ENCODE measurements at regions not wholly inside any gene's neighbourhood (a gene's known extent, or its start where the extent isn't known, plus 50 kb on each side); places are given as distances from the start of the nearest gene placed in this dataset.

- no peaks in the 10 kb centered on the region for H3K27me3 ChIP-seq (ENCODE audit: insufficient read depth, low read length, poor library complexity)
- DNase-seq, result no peak
- no peaks in the 10 kb centered on the region for H3K36me3 ChIP-seq (ENCODE audit: insufficient read depth, low read length)
- no peak for ATAC-seq (ENCODE audit: insufficient read depth, low read depth)
- H3K9me3 ChIP-seq (ENCODE audit: insufficient read depth, low read length, severe bottlenecking), result no peaks in the 10 kb centered on the region
- H3K9ac ChIP-seq (ENCODE audit: low read depth, low read length), result no peak overlapping the region
- no peaks in the 10 kb centered on the region for H3K79me2 ChIP-seq (ENCODE audit: insufficient read depth, low read length)
- no peak overlapping the region for H3K4me3 ChIP-seq (ENCODE audit: low read depth in 1 of 2, low read length in 2 of 2)
- TF ChIP-seq EZH2 (IDR thresholded peaks at IDR 0.05; ENCODE audit: borderline replicate concordance, low read depth, low read length, severe bottlenecking), result no peak
- TF ChIP-seq CTCF (IDR thresholded peaks at IDR 0.05; ENCODE audit: borderline replicate concordance, extremely low read depth, low read length, poor library complexity, severe bottlenecking), result no peak
- H4K20me1 ChIP-seq (ENCODE audit: insufficient read depth, low read length), result no peaks in the 10 kb centered on the region
- no peaks in the 10 kb centered on the region for H3K4me1 ChIP-seq (ENCODE audit: insufficient read depth, low read length)
- H3K4me2 ChIP-seq (ENCODE audit: insufficient read depth, low read length), result no peak overlapping the region
- no peak overlapping the region for H2AFZ ChIP-seq (ENCODE audit: low read depth, low read length)
- H3K27ac ChIP-seq (ENCODE audit: low read length), result no peak overlapping the region
Measured at GRCh38 chrX:109299091-109299490, 182.8 kb downstream of the GUCY2F start.

GRCh38 chrX:109294097-109294814 is 187.6 kb downstream of the GUCY2F start:
- no peak for ATAC-seq (ENCODE audit: insufficient read depth, low read depth)
- no peaks in the 10 kb centered on the region for H3K79me2 ChIP-seq (ENCODE audit: insufficient read depth, low read length)
- H3K4me3 ChIP-seq (ENCODE audit: low read depth in 1 of 2, low read length in 2 of 2), result no peak overlapping the region
- H4K20me1 ChIP-seq (ENCODE audit: insufficient read depth, low read length), result no peaks in the 10 kb centered on the region
- no peaks in the 10 kb centered on the region for H3K9me3 ChIP-seq (ENCODE audit: insufficient read depth, low read length, severe bottlenecking)
- no peaks in the 10 kb centered on the region for H3K27me3 ChIP-seq (ENCODE audit: insufficient read depth, low read length, poor library complexity)
- H3K36me3 ChIP-seq (ENCODE audit: insufficient read depth, low read length), result no peaks in the 10 kb centered on the region
- TF ChIP-seq CTCF (IDR thresholded peaks at IDR 0.05; ENCODE audit: borderline replicate concordance, extremely low read depth, low read length, poor library complexity, severe bottlenecking) (no peak), EZH2 (IDR thresholded peaks at IDR 0.05; ENCODE audit: borderline replicate concordance, low read depth, low read length, severe bottlenecking) (no peak)
- no peaks in the 10 kb centered on the region for H3K4me1 ChIP-seq (ENCODE audit: insufficient read depth, low read length)
- H3K4me2 ChIP-seq (ENCODE audit: insufficient read depth, low read length), result no peak overlapping the region
- H3K27ac ChIP-seq (ENCODE audit: low read length), result no peak overlapping the region
- no peak overlapping the region for H3K9ac ChIP-seq (ENCODE audit: low read depth, low read length)
- DNase-seq, result no peak
- no peak overlapping the region for H2AFZ ChIP-seq (ENCODE audit: low read depth, low read length)

GRCh38 chrX:109283870-109284269 is 198.0 kb downstream of the GUCY2F start:
- DNase-seq (no peak), ATAC-seq (ENCODE audit: insufficient read depth, low read depth) (no peak)
- Histone ChIP-seq H3K27me3 (ENCODE audit: insufficient read depth, low read length, poor library complexity) (no peaks in the 10 kb centered on the region), H3K36me3 (ENCODE audit: insufficient read depth, low read length) (no peaks in the 10 kb centered on the region), H4K20me1 (ENCODE audit: insufficient read depth, low read length) (no peaks in the 10 kb centered on the region), H3K4me3 (ENCODE audit: low read depth in 1 of 2, low read length in 2 of 2) (no peak overlapping the region), H3K9me3 (ENCODE audit: insufficient read depth, low read length, severe bottlenecking) (no peaks in the 10 kb centered on the region), H3K79me2 (ENCODE audit: insufficient read depth, low read length) (no peaks in the 10 kb centered on the region), H3K27ac (ENCODE audit: low read length) (no peak overlapping the region), H3K4me2 (ENCODE audit: insufficient read depth, low read length) (no peak overlapping the region), H3K9ac (ENCODE audit: low read depth, low read length) (no peak overlapping the region), H3K4me1 (ENCODE audit: insufficient read depth, low read length) (no peaks in the 10 kb centered on the region), H2AFZ (ENCODE audit: low read depth, low read length) (no peak overlapping the region)
- TF ChIP-seq EZH2 (IDR thresholded peaks at IDR 0.05; ENCODE audit: borderline replicate concordance, low read depth, low read length, severe bottlenecking) (no peak), CTCF (IDR thresholded peaks at IDR 0.05; ENCODE audit: borderline replicate concordance, extremely low read depth, low read length, poor library complexity, severe bottlenecking) (no peak)
